Trophoblast cell (in vitro differentiated cells and primary cell): ENCODE measurements at regions not wholly inside any gene's neighbourhood (a gene's known extent, or its start where the extent isn't known, plus 50 kb on each side); places are given as distances from the start of the nearest gene placed in this dataset.

Experiments used
- DNase-seq, 2 donors: peaks; one replicate each; pipeline ENCODE4 v3.0.0-alpha.2; 2016
- H2AFZ ChIP-seq: 2 replicates; pipeline ENCODE4 v1.6.1; 2013; ENCODE audit warnings: low read length, moderate library complexity, mild to moderate bottlenecking; ENCODE audit not compliant: insufficient read depth, poor library complexity
- H2AK5ac ChIP-seq: 2 replicates; pipeline ENCODE4 v1.6.1; 2013; ENCODE audit warnings: mild to moderate bottlenecking, low read length
- H2BK120ac ChIP-seq: 2 replicates; pipeline ENCODE4 v1.6.1; 2013; ENCODE audit warnings: low read length, mild to moderate bottlenecking, moderate library complexity; ENCODE audit not compliant: insufficient read depth, poor library complexity
- H2BK12ac ChIP-seq: 2 replicates; pipeline ENCODE4 v1.6.1; 2013; ENCODE audit warnings: mild to moderate bottlenecking, low read length, moderate library complexity
- H2BK5ac ChIP-seq: 2 replicates; pipeline ENCODE4 v1.6.1; 2013; ENCODE audit warnings: low read length, low read depth, moderate library complexity, mild to moderate bottlenecking; ENCODE audit not compliant: poor library complexity
- H3K14ac ChIP-seq: 2 replicates; pipeline ENCODE4 v1.6.1; 2013; ENCODE audit warnings: mild to moderate bottlenecking, low read length
- H3K18ac ChIP-seq: 2 replicates; pipeline ENCODE4 v1.6.1; 2013; ENCODE audit warnings: mild to moderate bottlenecking, low read length
- H3K23ac ChIP-seq: 2 replicates; pipeline ENCODE4 v1.6.1; 2013; ENCODE audit warnings: low read length
- H3K27ac ChIP-seq: 2 replicates; pipeline ENCODE4 v1.5.1; 2013; ENCODE audit warnings: low read depth, mild to moderate bottlenecking, inconsistent platforms, low read length, moderate library complexity
- H3K27me3 ChIP-seq: 2 replicates; pipeline ENCODE4 v1.6.1; 2013; ENCODE audit warnings: inconsistent platforms, mild to moderate bottlenecking, low read length, moderate library complexity; ENCODE audit not compliant: insufficient read depth
- H3K36me3 ChIP-seq, 2 experiments: 1 replicate in 1 of 2; 2 replicates in 1 of 2; pipeline ENCODE4 v1.6.1; 2013; ENCODE audit warnings: low read length in 2 of 2, mild to moderate bottlenecking in 2 of 2, moderate library complexity in 1 of 2; ENCODE audit not compliant: insufficient read depth in 2 of 2, control insufficient read depth in 1 of 2
- H3K4ac ChIP-seq: 2 replicates; pipeline ENCODE4 v1.6.1; 2013; ENCODE audit warnings: low read depth, mild to moderate bottlenecking, low read length, moderate library complexity
- H3K4me1 ChIP-seq, 2 experiments: 1 replicate in 1 of 2; 2 replicates in 1 of 2; pipeline ENCODE4 v1.6.1; 2013; ENCODE audit warnings: low read length in 2 of 2, mild to moderate bottlenecking in 2 of 2, moderate library complexity in 1 of 2; ENCODE audit not compliant: insufficient read depth in 2 of 2, control insufficient read depth in 1 of 2
- H3K4me2 ChIP-seq: 2 replicates; pipeline ENCODE4 v1.6.1; 2013; ENCODE audit warnings: inconsistent platforms, mild to moderate bottlenecking, low read length, moderate library complexity
- H3K4me3 ChIP-seq: 2 replicates; pipeline ENCODE4 v1.5.1; 2013; ENCODE audit warnings: mild to moderate bottlenecking, low read depth, low read length, inconsistent platforms
- H3K79me1 ChIP-seq: one replicate; pipeline ENCODE4 v1.6.1; 2013; ENCODE audit warnings: low read length
- H3K79me2 ChIP-seq: 2 replicates; pipeline ENCODE4 v1.6.1; 2013; ENCODE audit warnings: low read length, mild to moderate bottlenecking; ENCODE audit not compliant: control insufficient read depth, insufficient read depth, poor library complexity
- H3K9ac ChIP-seq: 2 replicates; pipeline ENCODE4 v1.6.1; 2013; ENCODE audit warnings: mild to moderate bottlenecking, low read length
- H3K9me3 ChIP-seq: 2 replicates; pipeline ENCODE4 v1.6.1; 2013; ENCODE audit warnings: low read depth, mild to moderate bottlenecking, control low read depth, inconsistent platforms, low read length; ENCODE audit not compliant: insufficient read depth
- H4K12ac ChIP-seq: 2 replicates; pipeline ENCODE4 v1.6.1; 2013; ENCODE audit warnings: low read depth, mild to moderate bottlenecking, low read length, moderate library complexity
- H4K8ac ChIP-seq: 2 replicates; pipeline ENCODE4 v1.6.1; 2013; ENCODE audit warnings: low read depth, mild to moderate bottlenecking, low read length, moderate library complexity
- H4K91ac ChIP-seq: one replicate; pipeline ENCODE4 v1.6.1; 2013; ENCODE audit warnings: low read depth, mild to moderate bottlenecking, low read length, moderate library complexity
- WGBS: extraction: QIAGEN DNeasy Blood & Tissue Kit; methylation state at CpG from one replicate; pipeline ENCODE4 v1.1.7; 2013; ENCODE audit warnings: missing lambda C conversion rate; ENCODE audit not compliant: insufficient read length, insufficient coverage; ENCODE audit errors: extremely low coverage; 5-methylcytosine and 5-hydroxymethylcytosine counted together

GRCh38 chr2:133817680-133818566, 249.7 kb upstream of the NCKAP5 start:
- H4K12ac ChIP-seq = no peak overlapping the region
- H3K9me3 ChIP-seq = peaks cover 2% of the 10 kb centered on the region
- H3K4me3 ChIP-seq = no peak overlapping the region
- DNase-seq = peak; percentile 56 to 73
- no peaks in the 10 kb centered on the region for H3K27me3 ChIP-seq
- no peak overlapping the region for H2BK120ac ChIP-seq
- H2BK12ac ChIP-seq = no peak overlapping the region
- H3K4ac ChIP-seq = no peak overlapping the region
- H3K9ac ChIP-seq = no peak overlapping the region
- H4K91ac ChIP-seq = no peak overlapping the region
- no peak overlapping the region for H3K18ac ChIP-seq
- peaks cover 3% of the 10 kb centered on the region in 2 experiments for H3K4me1 ChIP-seq
- H2AFZ ChIP-seq = no peak overlapping the region
- H3K79me1 ChIP-seq = no peaks in the 10 kb centered on the region
- H3K14ac ChIP-seq = no peak overlapping the region
- H3K23ac ChIP-seq = no peak overlapping the region
- no peaks in the 10 kb centered on the region for H3K79me2 ChIP-seq
- H3K36me3 ChIP-seq = no peaks in the 10 kb centered on the region
- WGBS = no CpG with 5 or more reads among the region's 9 CpGs
- H2AK5ac ChIP-seq = no peak overlapping the region
- H2BK5ac ChIP-seq = no peak overlapping the region
- no peak overlapping the region for H4K8ac ChIP-seq
- no peak overlapping the region for H3K27ac ChIP-seq
- no peak overlapping the region for H3K4me2 ChIP-seq

GRCh38 chr2:133818661-133819060, 250.4 kb upstream of the NCKAP5 start:
- Histone ChIP-seq H3K4me3 (no peak overlapping the region), H4K91ac (no peak overlapping the region)

DNA sequence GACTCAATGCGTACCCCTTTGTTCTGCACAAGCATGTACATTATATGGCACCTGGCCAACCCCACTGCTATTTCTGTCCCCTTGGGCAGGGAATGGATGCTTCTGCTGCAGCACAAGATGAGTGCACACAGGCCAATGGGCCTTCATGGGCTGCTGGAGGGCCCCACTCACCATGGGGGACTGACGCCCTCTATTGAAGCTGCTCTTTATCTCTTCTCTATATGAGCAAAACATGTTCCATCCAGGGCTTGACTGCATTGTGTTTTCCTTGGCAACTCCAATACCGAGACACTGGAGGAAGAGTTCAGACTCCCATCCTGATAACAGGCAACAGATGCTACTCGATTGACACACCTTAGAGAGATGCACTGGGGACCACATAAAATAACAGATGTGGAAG, 251.6 kb upstream of the NCKAP5 start:
- H2BK120ac ChIP-seq = no peak overlapping the region
- H3K36me3 ChIP-seq = no peaks in the 10 kb centered on the region
- peaks cover 3% of the 10 kb centered on the region in 2 experiments for H3K4me1 ChIP-seq
- no peak overlapping the region for H3K27ac ChIP-seq
- H3K23ac ChIP-seq = no peak overlapping the region
- no peaks in the 10 kb centered on the region for H3K79me1 ChIP-seq
- DNase-seq = no peak
- H2BK12ac ChIP-seq = no peak overlapping the region
- WGBS = no CpG with 5 or more reads among the region's 4 CpGs
- peaks cover 2% of the 10 kb centered on the region for H3K9me3 ChIP-seq
- H4K12ac ChIP-seq = no peak overlapping the region
- H3K4ac ChIP-seq = no peak overlapping the region
- no peak overlapping the region for H2AFZ ChIP-seq
- H4K91ac ChIP-seq = no peak overlapping the region
- H3K4me3 ChIP-seq = no peak overlapping the region
- no peaks in the 10 kb centered on the region for H3K79me2 ChIP-seq
- no peak overlapping the region for H3K4me2 ChIP-seq
- no peak overlapping the region for H3K14ac ChIP-seq
- no peak overlapping the region for H2AK5ac ChIP-seq
- H3K27me3 ChIP-seq = no peaks in the 10 kb centered on the region
- H3K18ac ChIP-seq = no peak overlapping the region
- no peak overlapping the region for H4K8ac ChIP-seq
- no peak overlapping the region for H3K9ac ChIP-seq
- no peak overlapping the region for H2BK5ac ChIP-seq

More at GRCh38 chr2:133818661-133819060, 250.4 kb upstream of the NCKAP5 start:
- Histone ChIP-seq H2BK120ac (no peak overlapping the region), H2AK5ac (no peak overlapping the region), H3K4ac (no peak overlapping the region), H3K14ac (no peak overlapping the region), H4K8ac (no peak overlapping the region), H3K4me1 (peaks cover 3% of the 10 kb centered on the region in 2 experiments), H3K36me3 (no peaks in the 10 kb centered on the region), H2BK12ac (no peak overlapping the region), H3K9me3 (peaks cover 2% of the 10 kb centered on the region), H3K18ac (no peak overlapping the region), H3K79me2 (no peaks in the 10 kb centered on the region), H3K27ac (no peak overlapping the region), H3K27me3 (no peaks in the 10 kb centered on the region), H4K12ac (no peak overlapping the region), H2BK5ac (no peak overlapping the region), H3K23ac (no peak overlapping the region), H2AFZ (no peak overlapping the region), H3K4me2 (no peak overlapping the region), H3K9ac (no peak overlapping the region), H3K79me1 (no peaks in the 10 kb centered on the region)
- no peak for DNase-seq
- WGBS = no CpG with 5 or more reads among the region's 3 CpGs

- H3K9ac ChIP-seq = no peak overlapping the region
- no peaks in the 10 kb centered on the region for H3K27me3 ChIP-seq
- H2BK12ac ChIP-seq = no peak overlapping the region
- H2AK5ac ChIP-seq = no peak overlapping the region
- no peak overlapping the region for H3K4ac ChIP-seq
- H2AFZ ChIP-seq = no peak overlapping the region
- H4K91ac ChIP-seq = no peak overlapping the region
- peaks cover 3% of the 10 kb centered on the region in 2 experiments for H3K4me1 ChIP-seq
- H4K12ac ChIP-seq = no peak overlapping the region
- H3K18ac ChIP-seq = no peak overlapping the region
- peak in 1 of 2 donors; percentile 5 for DNase-seq
- H3K14ac ChIP-seq = no peak overlapping the region
- no peak overlapping the region for H2BK5ac ChIP-seq
- H3K9me3 ChIP-seq = no peaks in the 10 kb centered on the region
- no peaks in the 10 kb centered on the region for H3K79me2 ChIP-seq
- H3K4me3 ChIP-seq = no peak overlapping the region
- H3K79me1 ChIP-seq = no peaks in the 10 kb centered on the region
- H3K4me2 ChIP-seq = no peak overlapping the region
- no peak overlapping the region for H4K8ac ChIP-seq
- H3K36me3 ChIP-seq = no peaks in the 10 kb centered on the region
- WGBS = no CpG with 5 or more reads among the region's 3 CpGs
- H2BK120ac ChIP-seq = no peak overlapping the region
- no peak overlapping the region for H3K23ac ChIP-seq
- H3K27ac ChIP-seq = no peak overlapping the region
These were observed 253.0 kb upstream of the NCKAP5 start for GRCh38 chr2:133821107-133821760.
